Smooth muscle cell (in vitro differentiated cells): ENCODE measurements at regions not wholly inside any gene's neighbourhood (a gene's known extent, or its start where the extent isn't known, plus 50 kb on each side); places are given as distances from the start of the nearest gene placed in this dataset.

Source experiments
- DNase-seq: peaks from one replicate; lab custom pipeline; 2025; ENCODE audit not compliant: unreplicated experiment; lab: John Stamatoyannopoulos, UW
- H2AFZ ChIP-seq: fragments of 200-600 bp; sonication (generic); 2 replicates; pipeline ENCODE4 v1.6.0; 2016; ENCODE audit warnings: antibody characterized with exemption, low read depth, mild to moderate bottlenecking
- H3F3A ChIP-seq: fragments of 200-600 bp; sonication (generic); 2 replicates; pipeline ENCODE4 v1.6.0; 2017; ENCODE audit warnings: antibody characterized with exemption, low read depth
- H3K27ac ChIP-seq: fragments of 200-600 bp; sonication (generic); 2 replicates; pipeline ENCODE4 v1.5.1; 2016; ENCODE audit warnings: low read depth, mild to moderate bottlenecking
- H3K27me3 ChIP-seq: fragments of 200-600 bp; sonication (generic); 2 replicates; pipeline ENCODE4 v1.6.1; 2016; ENCODE audit warnings: low read depth, mild to moderate bottlenecking
- H3K36me3 ChIP-seq: fragments of 200-600 bp; sonication (generic); 2 replicates; pipeline ENCODE4 v1.5.1; 2016; ENCODE audit warnings: low read depth
- H3K4me1 ChIP-seq: fragments of 200-600 bp; sonication (generic); 2 replicates; pipeline ENCODE4 v1.5.1; 2016; ENCODE audit warnings: low read depth
- H3K4me2 ChIP-seq: fragments of 200-600 bp; sonication (generic); 2 replicates; pipeline ENCODE4 v1.6.0; 2016; ENCODE audit warnings: mild to moderate bottlenecking
- H3K4me3 ChIP-seq: fragments of 200-600 bp; sonication (generic); 2 replicates; pipeline ENCODE4 v1.5.1; 2016; ENCODE audit warnings: mild to moderate bottlenecking
- H3K79me2 ChIP-seq: fragments of 200-600 bp; sonication (generic); 2 replicates; pipeline ENCODE4 v1.6.0; 2016; ENCODE audit warnings: low read depth, mild to moderate bottlenecking
- H3K9ac ChIP-seq: fragments of 200-600 bp; sonication (generic); 2 replicates; pipeline ENCODE4 v1.6.0; 2016; ENCODE audit warnings: low read depth
- H3K9me3 ChIP-seq: fragments of 200-600 bp; sonication (generic); replicated peaks from 2 replicates; pipeline ENCODE4 v1.5.1; 2016; ENCODE audit warnings: low read depth
- H4K20me1 ChIP-seq: fragments of 200-600 bp; sonication (generic); 2 replicates; pipeline ENCODE4 v1.6.0; 2016; ENCODE audit warnings: low read depth
- WGBS: methylation state at CpG from one replicate; pipeline ENCODE4 v1.1.7; 2016; ENCODE audit warnings: low lambda C conversion rate; 5-methylcytosine and 5-hydroxymethylcytosine counted together
- TF ChIP-seq, protein P1 (sequence below): fragments of 200-600 bp; sonication (generic); IDR thresholded peaks from 2 replicates; pipeline ENCODE4 v1.5.1; 2017; ENCODE audit warnings: borderline replicate concordance, mild to moderate bottlenecking, antibody characterized with exemption; ENCODE audit not compliant: insufficient read depth, poor library complexity, severe bottlenecking

DNA sequence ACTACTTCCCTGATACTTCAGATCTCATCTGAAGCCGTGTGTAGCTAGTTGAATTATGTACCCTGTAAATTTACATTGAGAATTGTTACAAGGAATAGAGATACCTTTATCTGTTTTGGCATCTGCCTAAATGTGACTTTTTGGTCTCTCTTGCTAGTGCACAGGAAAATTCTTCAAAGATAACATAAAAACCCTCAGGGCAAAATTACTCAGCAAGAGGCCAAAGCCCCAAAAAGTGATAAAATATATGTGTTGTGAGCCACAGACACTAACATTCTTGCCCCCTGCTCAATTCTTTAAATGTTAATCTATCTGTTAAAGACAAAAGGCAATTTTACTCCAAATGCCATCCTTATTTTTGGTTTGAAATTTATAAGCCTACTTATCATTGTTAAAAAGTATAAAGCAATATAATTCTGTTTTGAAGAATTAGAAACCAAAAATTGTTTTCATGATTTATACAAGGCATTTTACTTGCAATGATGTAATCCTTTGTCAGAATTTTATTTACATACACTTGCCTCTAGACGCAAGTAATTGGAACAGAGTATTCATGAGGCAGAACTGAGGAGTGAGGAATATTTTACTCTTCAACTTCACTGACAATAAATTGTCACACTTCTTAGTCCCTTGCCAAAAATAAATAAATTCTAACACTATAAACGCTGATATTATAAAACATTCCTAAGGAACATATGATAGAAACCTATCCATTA lies 186.2 kb downstream of the EPM2A start:
- Histone ChIP-seq H3K9me3 (no peaks in the 10 kb centered on the region), H3K36me3 (no peaks in the 10 kb centered on the region), H4K20me1 (no peaks in the 10 kb centered on the region), H3K27me3 (no peaks in the 10 kb centered on the region), H3K4me3 (no peak overlapping the region), H3K4me2 (no peak overlapping the region), H3K27ac (no peak overlapping the region), H3K79me2 (no peaks in the 10 kb centered on the region), H2AFZ (no peak overlapping the region), H3F3A (no peaks in the 10 kb centered on the region), H3K9ac (no peak overlapping the region), H3K4me1 (no peaks in the 10 kb centered on the region)
- DNase-seq, result no peak
- TF ChIP-seq, protein P1, sequence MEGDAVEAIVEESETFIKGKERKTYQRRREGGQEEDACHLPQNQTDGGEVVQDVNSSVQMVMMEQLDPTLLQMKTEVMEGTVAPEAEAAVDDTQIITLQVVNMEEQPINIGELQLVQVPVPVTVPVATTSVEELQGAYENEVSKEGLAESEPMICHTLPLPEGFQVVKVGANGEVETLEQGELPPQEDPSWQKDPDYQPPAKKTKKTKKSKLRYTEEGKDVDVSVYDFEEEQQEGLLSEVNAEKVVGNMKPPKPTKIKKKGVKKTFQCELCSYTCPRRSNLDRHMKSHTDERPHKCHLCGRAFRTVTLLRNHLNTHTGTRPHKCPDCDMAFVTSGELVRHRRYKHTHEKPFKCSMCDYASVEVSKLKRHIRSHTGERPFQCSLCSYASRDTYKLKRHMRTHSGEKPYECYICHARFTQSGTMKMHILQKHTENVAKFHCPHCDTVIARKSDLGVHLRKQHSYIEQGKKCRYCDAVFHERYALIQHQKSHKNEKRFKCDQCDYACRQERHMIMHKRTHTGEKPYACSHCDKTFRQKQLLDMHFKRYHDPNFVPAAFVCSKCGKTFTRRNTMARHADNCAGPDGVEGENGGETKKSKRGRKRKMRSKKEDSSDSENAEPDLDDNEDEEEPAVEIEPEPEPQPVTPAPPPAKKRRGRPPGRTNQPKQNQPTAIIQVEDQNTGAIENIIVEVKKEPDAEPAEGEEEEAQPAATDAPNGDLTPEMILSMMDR, result no peak
- WGBS, result 57% methylated on average over 3 of the region's 3 CpGs

DNA sequence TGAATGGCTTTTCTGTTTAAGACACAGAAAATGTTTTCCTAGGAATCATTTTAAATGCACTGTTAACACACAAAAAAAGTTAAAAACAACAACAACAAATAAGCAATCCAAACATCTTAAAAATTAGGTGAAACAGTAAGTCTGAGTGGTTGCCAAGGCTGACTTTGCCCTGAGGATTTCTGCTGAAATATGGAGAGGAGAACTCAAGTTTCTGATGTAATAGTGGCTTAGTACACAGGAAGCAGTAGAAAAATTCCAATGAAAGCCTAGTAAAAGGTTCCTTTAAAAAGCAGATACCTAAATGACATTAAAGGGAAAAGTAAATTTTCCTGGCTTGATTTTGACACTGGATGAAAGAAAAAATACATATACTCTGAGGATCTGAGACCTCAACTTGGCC lies 184.2 kb downstream of the EPM2A start:
- no peaks in the 10 kb centered on the region for H3K27me3 ChIP-seq
- no peak overlapping the region for H2AFZ ChIP-seq

DNA sequence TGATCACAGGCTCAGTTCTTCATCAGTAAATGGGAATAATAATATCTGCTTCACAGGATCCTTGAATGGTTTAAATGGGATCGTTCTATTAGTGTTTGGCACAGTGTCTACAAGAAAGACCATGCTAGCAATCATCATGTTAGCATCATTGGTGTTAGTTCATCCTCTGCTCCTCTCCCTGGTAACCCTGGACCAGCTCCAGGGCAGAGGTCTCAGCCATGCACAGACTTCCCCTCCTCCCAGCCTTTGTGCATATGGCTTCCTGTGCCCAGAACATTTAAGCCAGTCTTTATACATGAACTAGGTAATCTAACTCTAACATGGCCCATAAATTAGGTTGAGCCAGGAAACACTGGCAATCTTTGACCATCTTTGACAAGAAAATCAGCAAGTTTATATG lies 180.2 kb downstream of the EPM2A start:
- no peak overlapping the region for H3K4me2 ChIP-seq
- WGBS, result 88% methylated on average over 1 of the region's 1 CpG
- no peaks in the 10 kb centered on the region for H4K20me1 ChIP-seq
- H3K9ac ChIP-seq, result no peak overlapping the region
- no peak for DNase-seq
- no peaks in the 10 kb centered on the region for H3K4me1 ChIP-seq
- H3K36me3 ChIP-seq, result no peaks in the 10 kb centered on the region
- no peak overlapping the region for H3K4me3 ChIP-seq
- no peaks in the 10 kb centered on the region for H3K27me3 ChIP-seq
- no peak overlapping the region for H2AFZ ChIP-seq
- H3F3A ChIP-seq, result no peaks in the 10 kb centered on the region
- TF ChIP-seq, protein P1, result no peak
- no peaks in the 10 kb centered on the region for H3K79me2 ChIP-seq
- H3K9me3 ChIP-seq, result no peaks in the 10 kb centered on the region
- H3K27ac ChIP-seq, result no peak overlapping the region

More for the DNA sequence above, 184.2 kb downstream of the EPM2A start:
- Histone ChIP-seq H3F3A (no peaks in the 10 kb centered on the region), H3K79me2 (no peaks in the 10 kb centered on the region), H3K9me3 (no peaks in the 10 kb centered on the region), H3K4me3 (no peak overlapping the region), H3K27ac (no peak overlapping the region), H3K9ac (no peak overlapping the region), H3K4me2 (no peak overlapping the region), H3K36me3 (no peaks in the 10 kb centered on the region), H4K20me1 (no peaks in the 10 kb centered on the region), H3K4me1 (no peaks in the 10 kb centered on the region)
- no peak for DNase-seq
- TF ChIP-seq, protein P1, result no peak

DNA sequence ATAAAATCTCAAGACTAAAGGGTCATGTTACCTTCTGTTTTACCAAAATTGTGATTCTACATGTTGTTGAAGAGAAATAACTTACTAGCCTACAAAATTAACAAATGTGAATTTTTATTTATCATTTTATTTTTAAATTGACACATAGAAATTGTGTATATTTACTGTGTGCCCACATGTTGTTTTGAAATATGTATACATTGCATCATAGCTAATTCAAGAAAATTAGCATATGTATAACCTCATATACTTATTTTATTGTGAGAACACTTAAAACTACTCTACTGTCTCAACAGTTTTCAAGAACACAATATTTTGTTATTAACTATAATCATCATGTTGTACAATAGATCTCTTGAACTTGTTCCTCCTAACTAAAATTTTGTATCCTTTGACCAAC lies 177.8 kb downstream of the EPM2A start:
- Histone ChIP-seq H3K79me2 (no peaks in the 10 kb centered on the region), H2AFZ (no peak overlapping the region), H4K20me1 (no peaks in the 10 kb centered on the region), H3K27ac (no peak overlapping the region), H3K4me3 (no peak overlapping the region), H3K36me3 (no peaks in the 10 kb centered on the region), H3K4me2 (no peak overlapping the region), H3K9ac (no peak overlapping the region), H3K27me3 (no peaks in the 10 kb centered on the region), H3K4me1 (no peaks in the 10 kb centered on the region), H3K9me3 (no peaks in the 10 kb centered on the region), H3F3A (no peaks in the 10 kb centered on the region)
- no peak for DNase-seq
- TF ChIP-seq, protein P1, result no peak
